Ectodermal cell (in vitro differentiated cells): ENCODE measurements at regions not wholly inside any gene's neighbourhood (a gene's known extent, or its start where the extent isn't known, plus 50 kb on each side); places are given as distances from the start of the nearest gene placed in this dataset.

Source experiments
- H3K27ac ChIP-seq: 2 replicates; pipeline ENCODE4 v1.7.0; 2013; ENCODE audit warnings: mild to moderate bottlenecking, low read depth, low read length; ENCODE audit not compliant: insufficient read depth, poor library complexity, severe bottlenecking
- H3K27me3 ChIP-seq: 2 replicates; pipeline ENCODE4 v1.7.0; 2013; ENCODE audit warnings: mild to moderate bottlenecking, low read length; ENCODE audit not compliant: insufficient read depth, control insufficient read depth, poor library complexity, severe bottlenecking
- H3K36me3 ChIP-seq: one replicate; pipeline ENCODE4 v1.7.0; 2013; ENCODE audit warnings: low read length; ENCODE audit not compliant: control insufficient read depth, insufficient read depth
- H3K4me1 ChIP-seq: one replicate; pipeline ENCODE4 v1.7.0; 2013; ENCODE audit warnings: low read length; ENCODE audit not compliant: control insufficient read depth, insufficient read depth
- H3K4me3 ChIP-seq: 2 replicates; pipeline ENCODE4 v1.7.0; 2013; ENCODE audit warnings: low read depth, low read length, control low read depth; ENCODE audit not compliant: insufficient read depth
- H3K9me3 ChIP-seq: 2 replicates; pipeline ENCODE4 v1.7.0; 2013; ENCODE audit warnings: mild to moderate bottlenecking, low read length, moderate library complexity; ENCODE audit not compliant: control insufficient read depth
- WGBS, 2 experiments: methylation state at CpG; one replicate each; pipeline ENCODE4 v1.1.7; 2013; ENCODE audit warnings: missing lambda C conversion rate in 2 of 2; 5-methylcytosine and 5-hydroxymethylcytosine counted together

- no peaks in the 10 kb centered on the region for H3K4me1 ChIP-seq
- H3K27me3 ChIP-seq, result no peaks in the 10 kb centered on the region
- no peaks in the 10 kb centered on the region for H3K9me3 ChIP-seq
- H3K4me3 ChIP-seq, result no peak overlapping the region
- 94 to 96% methylated on average over 8 to 12 of the region's 12 CpGs for WGBS, 2 experiments
- H3K27ac ChIP-seq, result no peak overlapping the region
- H3K36me3 ChIP-seq, result no peaks in the 10 kb centered on the region
These were observed 1026.2 kb upstream of the NR2F2 start for GRCh38 chr15:95304151-95304946.

DNA sequence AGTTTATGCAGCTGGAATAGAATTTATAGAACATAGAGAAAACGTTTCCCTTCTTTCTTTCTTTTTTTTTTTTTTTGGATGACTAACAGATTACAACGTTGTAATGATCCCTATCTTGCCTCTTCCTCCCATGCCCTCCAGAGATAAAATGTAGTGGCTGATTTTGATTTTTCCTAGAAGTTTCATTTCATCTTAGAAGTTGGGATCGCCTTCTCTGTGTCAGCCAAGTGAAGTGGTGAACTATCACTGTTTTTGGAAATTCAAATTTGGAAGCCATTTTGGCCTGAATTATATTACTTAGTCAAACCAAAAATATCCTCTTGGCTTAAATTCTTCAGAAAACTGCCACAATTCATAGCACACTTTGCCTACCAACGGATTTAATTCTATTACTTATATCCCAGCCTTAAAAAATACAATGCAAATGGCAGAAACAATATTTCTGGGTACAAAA lies 1025.5 kb upstream of the NR2F2 start:
- 89 to 92% methylated on average over 3 of the region's 4 CpGs for WGBS, 2 experiments
- Histone ChIP-seq H3K9me3 (no peaks in the 10 kb centered on the region), H3K36me3 (no peaks in the 10 kb centered on the region), H3K27ac (no peak overlapping the region), H3K4me3 (no peak overlapping the region), H3K4me1 (no peaks in the 10 kb centered on the region), H3K27me3 (no peaks in the 10 kb centered on the region)

GRCh38 chr15:95307115-95307514 lies 1023.4 kb upstream of the NR2F2 start:
- H3K27me3 ChIP-seq, result no peaks in the 10 kb centered on the region
- H3K36me3 ChIP-seq, result no peaks in the 10 kb centered on the region
- H3K9me3 ChIP-seq, result no peaks in the 10 kb centered on the region
- H3K4me1 ChIP-seq, result no peaks in the 10 kb centered on the region
- H3K27ac ChIP-seq, result no peak overlapping the region
- WGBS, 2 experiments, result 98 to 100% methylated on average over 1 to 4 of the region's 4 CpGs
- no peak overlapping the region for H3K4me3 ChIP-seq

DNA sequence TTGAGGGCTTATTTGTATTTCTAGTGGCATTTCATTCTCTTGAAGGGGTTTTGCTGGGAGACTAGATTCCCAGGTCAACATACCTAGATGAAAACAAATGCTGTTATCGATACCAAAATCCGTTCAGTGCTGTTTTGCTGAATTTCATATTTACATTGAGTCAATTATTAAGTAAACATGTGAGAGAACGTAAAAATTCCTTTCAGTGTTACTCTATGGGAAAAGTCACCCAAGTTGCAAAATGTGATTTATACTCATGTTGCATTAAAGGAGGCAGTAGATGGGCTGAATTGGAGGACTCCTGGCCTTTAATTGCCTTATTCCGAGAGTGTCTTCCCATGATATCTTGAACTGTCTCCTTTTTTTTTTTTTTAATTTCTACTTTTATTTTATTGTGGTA lies 1011.3 kb upstream of the NR2F2 start:
- no peaks in the 10 kb centered on the region for H3K4me1 ChIP-seq
- no peak overlapping the region for H3K27ac ChIP-seq
- WGBS, 2 experiments, result 90 to 94% methylated on average over 2 to 4 of the region's 4 CpGs
- no peak overlapping the region for H3K4me3 ChIP-seq
- no peaks in the 10 kb centered on the region for H3K9me3 ChIP-seq
- no peaks in the 10 kb centered on the region for H3K27me3 ChIP-seq
- H3K36me3 ChIP-seq, result no peaks in the 10 kb centered on the region

DNA sequence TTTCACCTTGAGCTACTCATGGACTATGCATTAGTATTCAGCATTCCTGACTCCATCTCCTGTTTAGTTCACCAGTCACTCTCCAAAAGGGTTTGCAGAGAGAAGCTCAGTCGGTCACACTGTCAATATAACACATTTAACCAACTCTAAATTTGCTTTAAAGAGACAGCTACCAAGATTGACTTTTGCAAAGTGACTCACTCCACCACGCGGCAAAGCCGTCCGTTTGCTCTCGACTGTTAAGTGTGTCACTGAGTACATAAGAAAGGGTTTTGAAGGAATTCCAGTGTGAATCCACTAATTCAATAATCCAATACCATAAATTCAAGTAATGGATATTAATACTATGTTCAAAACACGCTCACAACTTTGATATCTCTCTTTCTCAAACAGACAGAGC lies 1006.7 kb upstream of the NR2F2 start:
- Histone ChIP-seq H3K4me1 (peaks cover 4% of the 10 kb centered on the region), H3K27ac (no peak overlapping the region), H3K27me3 (peaks cover 29% of the 10 kb centered on the region), H3K4me3 (no peak overlapping the region), H3K36me3 (no peaks in the 10 kb centered on the region), H3K9me3 (no peaks in the 10 kb centered on the region)
- WGBS, 2 experiments, result 89 to 92% methylated on average over 7 of the region's 7 CpGs

- Histone ChIP-seq H3K9me3 (no peaks in the 10 kb centered on the region), H3K27ac (no peak overlapping the region), H3K36me3 (no peaks in the 10 kb centered on the region), H3K27me3 (peaks cover 29% of the 10 kb centered on the region), H3K4me3 (no peak overlapping the region), H3K4me1 (peaks cover 4% of the 10 kb centered on the region)
- 93 to 97% methylated on average over 7 of the region's 7 CpGs for WGBS, 2 experiments
These were observed 1005.8 kb upstream of the NR2F2 start for GRCh38 chr15:95324656-95325055.

DNA sequence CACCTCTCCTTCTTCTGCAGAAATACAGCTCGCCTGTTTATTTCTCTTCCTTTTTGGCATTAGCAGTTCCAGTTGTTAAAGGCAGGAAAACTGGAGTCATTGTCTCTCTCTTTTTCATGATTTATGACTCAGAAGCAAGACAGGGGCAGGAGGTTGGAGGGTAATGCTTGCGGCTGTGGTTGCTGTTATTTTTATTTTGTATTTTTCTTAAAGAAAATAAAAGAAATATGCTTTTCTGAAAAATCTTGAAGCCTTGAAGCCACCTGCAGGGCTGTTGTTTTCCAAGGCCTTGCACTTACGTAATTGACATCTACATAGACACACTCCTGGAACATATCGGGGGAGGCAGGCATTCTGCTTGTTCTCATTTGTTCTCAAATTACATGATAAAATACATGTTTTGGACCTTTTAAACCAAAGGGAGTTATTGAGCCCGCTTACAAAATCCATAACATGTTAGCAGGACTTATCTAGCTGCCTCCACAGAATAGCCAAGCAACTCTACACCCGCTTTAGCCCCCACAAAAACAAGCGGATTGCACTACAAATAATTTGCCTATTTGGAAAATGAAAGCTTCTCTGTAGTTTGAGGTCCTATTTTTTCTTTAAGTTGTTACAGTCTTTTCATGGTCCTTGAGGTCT lies 1004.6 kb upstream of the NR2F2 start:
- H3K9me3 ChIP-seq, result no peaks in the 10 kb centered on the region
- peaks cover 4% of the 10 kb centered on the region for H3K4me1 ChIP-seq
- no peaks in the 10 kb centered on the region for H3K36me3 ChIP-seq
- H3K27me3 ChIP-seq, result peaks cover 29% of the 10 kb centered on the region
- H3K4me3 ChIP-seq, result no peak overlapping the region
- WGBS, 2 experiments, result 90 to 97% methylated on average over 6 to 7 of the region's 7 CpGs
- no peak overlapping the region for H3K27ac ChIP-seq

- H3K36me3 ChIP-seq, result no peaks in the 10 kb centered on the region
- peaks cover 4% of the 10 kb centered on the region for H3K4me1 ChIP-seq
- no peaks in the 10 kb centered on the region for H3K9me3 ChIP-seq
- peak overlapping the region; percentile 41 for H3K4me3 ChIP-seq
- H3K27me3 ChIP-seq, result peaks cover 29% of the 10 kb centered on the region
- H3K27ac ChIP-seq, result no peak overlapping the region
- WGBS, 2 experiments, result 4 to 5% methylated on average over 59 of the region's 59 CpGs
These were observed 1003.9 kb upstream of the NR2F2 start for GRCh38 chr15:95326431-95327182.

- Histone ChIP-seq H3K4me3 (peak overlapping the region; percentile 41), H3K9me3 (no peaks in the 10 kb centered on the region), H3K27ac (no peak overlapping the region), H3K4me1 (peaks cover 4% of the 10 kb centered on the region), H3K27me3 (peaks cover 29% of the 10 kb centered on the region), H3K36me3 (no peaks in the 10 kb centered on the region)
- WGBS, 2 experiments, result 21 to 29% methylated on average over 6 to 7 of the region's 10 CpGs
These were observed 1003.3 kb upstream of the NR2F2 start for GRCh38 chr15:95327183-95327525.

- 29 to 51% methylated on average over 10 of the region's 10 CpGs for WGBS, 2 experiments
These were observed 1002.8 kb upstream of the NR2F2 start for GRCh38 chr15:95327661-95328060.

More at GRCh38 chr15:95327661-95328060, 1002.8 kb upstream of the NR2F2 start:
- no peak overlapping the region for H3K27ac ChIP-seq
- no peak overlapping the region for H3K4me3 ChIP-seq
- H3K36me3 ChIP-seq, result no peaks in the 10 kb centered on the region
- H3K9me3 ChIP-seq, result no peaks in the 10 kb centered on the region
- H3K27me3 ChIP-seq, result peaks cover 29% of the 10 kb centered on the region
- H3K4me1 ChIP-seq, result peaks cover 4% of the 10 kb centered on the region
